Common myeloid progenitor, CD34-positive (primary cell): ENCODE measurements at regions not wholly inside any gene's neighbourhood (a gene's known extent, or its start where the extent isn't known, plus 50 kb on each side); places are given as distances from the start of the nearest gene placed in this dataset.

Experiments used
- CTCF ChIA-PET: fragments of 350-600 bp; sonication (Branson Sonifier 250); formaldehyde crosslinking; loops from one replicate; lab custom pipeline; 2021; ENCODE audit warnings: antibody characterized with exemption; lab: Charles Lee
- POLR2A ChIA-PET: fragments of 350-600 bp; sonication (Branson Sonifier 250); formaldehyde crosslinking; loops from one replicate; lab custom pipeline; 2021; ENCODE audit warnings: antibody characterized with exemption; lab: Charles Lee
- DNase-seq, 3 donors: peaks; one replicate each; pipeline versions ENCODE4 v3.0.0 to v3.0.0-alpha.2; 2013
- H3K27ac ChIP-seq, 2 experiments: 1 replicate in 1 of 2; 2 replicates in 1 of 2; pipeline ENCODE4 v1.7.0; 2013; ENCODE audit warnings: inconsistent platforms in 2 of 2, low read length in 2 of 2, mild to moderate bottlenecking in 2 of 2, low read depth in 1 of 2, moderate library complexity in 1 of 2; ENCODE audit not compliant: severe bottlenecking in 2 of 2, insufficient read depth in 1 of 2, poor library complexity in 1 of 2
- H3K27me3 ChIP-seq, 5 experiments: replicated peaks in 2 of 5; 1 replicate in 3 of 5; 2 replicates in 2 of 5; pipeline versions ENCODE4 v1.6.1 to v1.7.0; 2013; ENCODE audit warnings: low read length in 4 of 5, mild to moderate bottlenecking in 2 of 5, moderate library complexity in 2 of 5, inconsistent platforms in 1 of 5; ENCODE audit not compliant: insufficient read depth in 5 of 5, control insufficient read depth in 4 of 5
- H3K36me3 ChIP-seq, 4 experiments: 1 replicate in 2 of 4; 2 replicates in 2 of 4; pipeline versions ENCODE4 v1.6.1 to v1.7.0; 2013; ENCODE audit warnings: low read length in 3 of 4, control low read depth in 1 of 4, mild to moderate bottlenecking in 1 of 4; ENCODE audit not compliant: control insufficient read depth in 4 of 4, insufficient read depth in 4 of 4
- H3K4me1 ChIP-seq, 4 experiments: 1 replicate in 3 of 4; 2 replicates in 1 of 4; pipeline versions ENCODE4 v1.6.1 to v1.7.1; 2013; ENCODE audit warnings: low read length in 3 of 4, mild to moderate bottlenecking in 3 of 4, control low read depth in 1 of 4, inconsistent platforms in 1 of 4, moderate library complexity in 1 of 4; ENCODE audit not compliant: control insufficient read depth in 4 of 4, insufficient read depth in 4 of 4; ENCODE audit errors: control extremely low read depth in 1 of 4
- H3K4me3 ChIP-seq, 7 experiments: 1 replicate in 4 of 7; 2 replicates in 3 of 7; pipeline versions ENCODE4 v1.5.1 to v1.7.0; 2013; ENCODE audit warnings: mild to moderate bottlenecking in 7 of 7, low read length in 6 of 7, moderate library complexity in 6 of 7, inconsistent platforms in 2 of 7, low read depth in 2 of 7, control low read depth in 1 of 7; ENCODE audit not compliant: insufficient read depth in 4 of 7, control insufficient read depth in 1 of 7; ENCODE audit errors: extremely low read depth in 1 of 7
- H3K9me3 ChIP-seq, 5 experiments: 1 replicate in 4 of 5; 2 replicates in 1 of 5; pipeline versions ENCODE4 v1.6.1 to v1.7.1; 2013; ENCODE audit warnings: low read length in 4 of 5, mild to moderate bottlenecking in 2 of 5, inconsistent platforms in 1 of 5, low read depth in 1 of 5, moderate library complexity in 1 of 5; ENCODE audit not compliant: control insufficient read depth in 4 of 5, insufficient read depth in 2 of 5; ENCODE audit errors: control extremely low read depth in 1 of 5
- WGBS: methylation state at CpG from one replicate; pipeline ENCODE4 v1.1.5; 2013; ENCODE audit not compliant: insufficient coverage; 5-methylcytosine and 5-hydroxymethylcytosine counted together

DNA sequence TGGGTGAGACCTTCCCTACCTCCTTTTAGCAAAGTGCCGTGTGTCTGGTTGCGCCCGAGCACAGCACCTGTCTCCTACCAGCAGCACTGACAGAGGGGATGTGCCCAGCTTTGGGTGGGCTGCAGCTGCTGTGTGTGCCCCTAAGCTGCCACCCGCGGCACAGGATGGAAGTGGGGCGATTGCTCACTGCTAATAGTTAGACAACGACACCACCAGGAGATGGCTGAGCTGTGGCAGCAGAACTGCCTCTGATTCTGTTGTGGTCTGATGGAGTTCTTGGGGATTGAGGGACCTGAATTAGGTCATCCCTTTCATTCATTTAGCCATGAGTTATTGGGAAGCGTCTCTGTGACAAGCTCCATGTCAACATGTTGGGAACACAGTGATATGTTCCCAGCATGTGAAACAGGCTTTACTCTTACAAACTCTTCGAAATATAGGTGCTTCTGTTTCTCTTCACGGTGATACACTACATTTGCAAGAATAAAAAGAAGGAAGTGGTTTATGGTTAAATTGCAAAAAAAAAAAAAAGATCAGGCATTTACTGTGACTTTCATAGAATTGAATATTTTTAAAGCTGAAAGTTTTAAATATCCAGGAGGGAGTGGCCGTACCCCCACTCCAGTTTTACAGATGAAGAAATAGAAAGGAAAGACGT, 184.4 kb downstream of the MAF start:
- ChIA-PET CTCF (interaction anchor here (0.6 to 0.7 kb wide), 2 partner anchors 29 to 205 kb away, joined by 3 to 4 read pairs; no protein-coding TSS in a partner anchor), POLR2A (no interaction called here)
- Histone ChIP-seq H3K36me3 (no peaks in the 10 kb centered on the region), H3K9me3 (no peaks in the 10 kb centered on the region), H3K4me3 (peak overlapping the region in 3 of 7 experiments; percentile 14 to 57 (median 22)), H3K27ac (no peak overlapping the region), H3K4me1 (peaks cover 20 to 58% (median 44%) of the 10 kb centered on the region in 4 experiments), H3K27me3 (no peaks in the 10 kb centered on the region)
- DNase-seq: peak; percentile 25 to 71 (median 67)
- 0% methylated on average over 2 of the region's 12 CpGs for WGBS

DNA sequence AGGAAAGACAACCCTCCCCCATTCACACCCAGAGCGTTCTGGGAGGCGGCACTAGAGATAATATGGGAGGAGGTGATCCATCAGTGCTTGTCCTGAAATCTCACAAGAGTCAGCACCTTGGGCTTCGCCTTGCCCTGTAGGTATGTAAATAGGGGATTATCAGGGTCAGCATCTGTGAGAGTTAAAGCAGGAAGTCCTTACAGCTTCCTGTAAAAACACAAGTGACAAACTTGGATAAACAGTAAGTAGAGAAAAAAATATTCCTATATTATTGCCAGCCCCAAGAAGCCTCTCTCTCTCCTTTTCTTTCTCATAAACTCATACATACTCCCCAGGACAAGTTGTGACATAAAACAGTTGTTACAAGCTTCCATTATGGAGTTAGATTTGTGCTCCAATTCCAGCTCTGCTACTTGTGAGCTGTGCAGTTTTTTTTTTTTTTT, 187.7 kb downstream of the MAF start:
- CTCF ChIA-PET: interaction anchor here (0.7 kb wide), 1 partner anchor 182 kb away, joined by 3 read pairs; no protein-coding TSS in a partner anchor
- Histone ChIP-seq H3K27ac (no peak overlapping the region), H3K4me3 (peak overlapping the region in 1 of 7 experiments; percentile 20), H3K27me3 (no peaks in the 10 kb centered on the region), H3K9me3 (peaks cover 0 to 2% (median 0%) of the 10 kb centered on the region in 5 experiments), H3K4me1 (peaks cover 14 to 45% (median 35%) of the 10 kb centered on the region in 4 experiments), H3K36me3 (no peaks in the 10 kb centered on the region)
- DNase-seq: peak; percentile 54 to 86 (median 65)
- WGBS: 0% methylated on average over 1 of the region's 3 CpGs
- POLR2A ChIA-PET: no interaction called here

DNA sequence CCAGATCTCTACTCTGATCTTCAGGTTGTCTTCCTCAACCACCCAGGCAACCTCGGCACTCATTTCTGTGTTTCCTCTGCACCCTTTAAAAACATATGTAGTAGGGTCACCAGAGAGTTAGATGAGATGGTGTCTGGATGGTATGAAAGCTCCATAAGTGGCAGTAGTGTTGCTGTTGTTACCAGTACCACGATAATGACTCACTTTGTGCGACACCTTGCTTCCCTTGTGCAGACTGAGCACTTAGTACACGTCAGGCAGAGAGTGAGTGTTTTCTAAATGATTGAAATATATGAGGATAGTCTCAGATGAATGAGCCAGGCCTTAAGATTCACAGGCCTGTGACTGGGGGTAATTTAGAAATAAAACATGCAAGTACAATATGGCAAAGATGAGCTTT, 188.7 kb downstream of the MAF start:
- Histone ChIP-seq H3K27me3 (no peaks in the 10 kb centered on the region), H3K4me1 (peaks cover 9 to 35% (median 25%) of the 10 kb centered on the region in 4 experiments), H3K4me3 (no peak overlapping the region), H3K27ac (no peak overlapping the region), H3K9me3 (peaks cover 0 to 2% (median 0%) of the 10 kb centered on the region in 5 experiments), H3K36me3 (no peaks in the 10 kb centered on the region)
- CTCF ChIA-PET: interaction anchor here (0.8 to 1.0 kb wide), 2 partner anchors 10 kb away, joined by 5 to 7 read pairs; no protein-coding TSS in a partner anchor
- POLR2A ChIA-PET: no interaction called here
- no peak for DNase-seq
- WGBS: 96% methylated on average over 3 of the region's 4 CpGs

DNA sequence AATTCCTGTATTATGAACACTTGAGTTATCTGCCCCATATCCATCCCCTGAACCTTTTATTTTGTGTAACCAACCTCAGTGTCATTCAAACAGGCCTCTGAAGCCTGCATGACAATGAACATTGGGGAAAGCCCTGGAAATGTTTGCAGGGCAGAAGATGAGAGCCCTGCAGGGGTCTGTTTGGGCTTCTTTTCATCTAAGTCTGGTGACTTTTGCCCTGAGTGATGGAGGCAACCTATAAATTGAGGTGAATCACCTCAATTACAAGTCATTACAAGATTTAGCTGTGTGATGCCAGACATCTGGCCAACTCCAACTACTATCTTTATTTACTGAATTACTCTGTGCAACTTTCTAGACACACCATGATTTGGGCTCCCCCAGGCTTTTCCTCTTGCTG, 189.2 kb downstream of the MAF start:
- DNase-seq: no peak
- ChIA-PET CTCF (interaction anchor here (0.8 to 1.0 kb wide), 2 partner anchors 10 kb away, joined by 5 to 7 read pairs; no protein-coding TSS in a partner anchor), POLR2A (no interaction called here)
- H3K4me1 ChIP-seq: peaks cover 6 to 31% (median 21%) of the 10 kb centered on the region in 4 experiments
- H3K27ac ChIP-seq: no peak overlapping the region
- H3K36me3 ChIP-seq: no peaks in the 10 kb centered on the region
- H3K9me3 ChIP-seq: peaks cover 0 to 2% (median 0%) of the 10 kb centered on the region in 5 experiments
- H3K4me3 ChIP-seq: no peak overlapping the region
- H3K27me3 ChIP-seq: no peaks in the 10 kb centered on the region

DNA sequence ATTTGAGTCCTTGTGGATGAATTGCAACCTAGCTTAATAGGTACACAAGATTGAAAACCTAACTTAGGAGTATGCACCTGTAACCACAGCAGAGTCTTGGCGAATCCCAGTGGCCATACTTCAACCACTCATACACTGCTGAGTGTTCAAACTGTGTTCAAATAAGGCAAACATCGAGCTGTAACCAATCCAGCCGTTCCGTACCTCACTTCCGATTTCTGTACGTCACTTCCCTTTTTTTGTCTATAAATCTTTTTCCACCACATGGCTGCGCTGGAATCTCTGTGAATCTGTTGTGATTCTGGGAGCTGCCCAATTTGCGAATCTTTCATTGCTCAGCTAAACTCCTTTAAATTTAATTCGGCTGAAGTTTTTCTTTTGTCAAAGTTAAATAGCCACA, 190.6 kb downstream of the MAF start:
- no peak overlapping the region for H3K4me3 ChIP-seq
- no peaks in the 10 kb centered on the region for H3K36me3 ChIP-seq
- 60% methylated on average over 5 of the region's 9 CpGs for WGBS
- ChIA-PET POLR2A (no interaction called here), CTCF (interaction anchor here (1.1 to 1.2 kb wide), 3 partner anchors 15 to 191 kb away, joined by 3 read pairs; no protein-coding TSS in a partner anchor)
- H3K4me1 ChIP-seq: peaks cover 6 to 22% (median 11%) of the 10 kb centered on the region in 4 experiments
- peak; percentile 47 to 81 (median 74) for DNase-seq
- H3K27ac ChIP-seq: no peak overlapping the region
- H3K9me3 ChIP-seq: peaks cover 0 to 7% (median 3%) of the 10 kb centered on the region in 5 experiments
- H3K27me3 ChIP-seq: no peaks in the 10 kb centered on the region

DNA sequence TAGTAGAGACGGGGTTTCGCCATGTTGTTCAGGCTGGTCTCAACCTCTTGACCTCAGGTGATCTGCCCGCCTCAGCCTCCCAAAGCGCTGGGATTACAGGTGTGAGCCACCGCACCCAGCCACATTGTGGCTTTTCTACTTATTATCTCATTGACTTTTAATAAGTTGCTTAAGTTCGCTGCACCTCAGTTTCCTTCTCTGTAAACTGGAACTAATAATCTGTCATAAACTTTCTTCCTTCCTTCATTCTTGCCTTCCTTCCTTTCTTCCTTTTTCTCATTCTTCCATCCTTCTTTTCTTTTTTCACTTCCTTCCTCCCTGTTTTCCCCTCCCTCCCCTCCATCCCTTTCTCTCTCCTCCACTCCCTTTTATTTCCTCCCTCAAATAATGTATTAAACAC, 192.2 kb downstream of the MAF start:
- Histone ChIP-seq H3K4me3 (no peak overlapping the region), H3K36me3 (no peaks in the 10 kb centered on the region), H3K4me1 (peaks cover under 1 to 18% (median 11%) of the 10 kb centered on the region in 4 experiments), H3K27ac (no peak overlapping the region), H3K9me3 (peaks cover 0 to 7% (median 3%) of the 10 kb centered on the region in 5 experiments), H3K27me3 (no peaks in the 10 kb centered on the region)
- DNase-seq: no peak
- ChIA-PET POLR2A (no interaction called here), CTCF (interaction anchor here (0.6 kb wide), 1 partner anchor 284 kb away, joined by 5 read pairs; no protein-coding TSS in a partner anchor)
- WGBS: 93% methylated on average over 6 of the region's 6 CpGs
